ENCODE measurements at regions not wholly inside any gene's neighbourhood (a gene's known extent, or its start where the extent isn't known, plus 50 kb on each side); places are given as distances from the start of the nearest gene placed in this dataset.
A peak's percentile ranks its signal among the peaks of the same experiment; 100 is the strongest.

- no peak for DNase-seq
These were observed 776.3 kb downstream of the TUSC7 start for GRCh38 chr3:117485841-117486240.

GRCh38 chr3:117486719-117487716, 777.4 kb downstream of the TUSC7 start:
- no peak for DNase-seq

- DNase-seq = no peak
These were observed 779.4 kb downstream of the TUSC7 start for GRCh38 chr3:117488983-117489382.

- no peak for DNase-seq
These were observed 780.1 kb downstream of the TUSC7 start for GRCh38 chr3:117489663-117490079.

- DNase-seq = no peak
These were observed 781.1 kb downstream of the TUSC7 start for GRCh38 chr3:117490716-117491115.

DNA sequence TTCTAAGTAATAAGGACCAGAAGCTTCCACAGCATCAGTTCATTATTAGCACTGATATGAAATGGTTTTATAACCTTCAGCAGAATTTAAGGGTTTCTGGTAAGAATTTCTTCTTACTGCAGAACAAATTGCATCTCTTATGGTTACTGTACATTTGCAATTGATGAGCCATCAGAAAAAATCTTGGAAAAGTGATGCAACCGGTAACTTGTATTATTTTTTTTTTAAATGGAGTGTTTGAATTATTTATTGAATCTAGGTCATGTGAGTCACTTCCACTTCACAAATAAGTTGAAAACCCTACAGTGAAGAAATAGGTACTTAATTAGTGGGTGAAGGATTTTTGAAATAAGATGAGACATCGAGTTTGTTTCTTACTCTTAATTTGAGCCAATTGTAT, 786.0 kb downstream of the TUSC7 start:
- DNase-seq = no peak

DNA sequence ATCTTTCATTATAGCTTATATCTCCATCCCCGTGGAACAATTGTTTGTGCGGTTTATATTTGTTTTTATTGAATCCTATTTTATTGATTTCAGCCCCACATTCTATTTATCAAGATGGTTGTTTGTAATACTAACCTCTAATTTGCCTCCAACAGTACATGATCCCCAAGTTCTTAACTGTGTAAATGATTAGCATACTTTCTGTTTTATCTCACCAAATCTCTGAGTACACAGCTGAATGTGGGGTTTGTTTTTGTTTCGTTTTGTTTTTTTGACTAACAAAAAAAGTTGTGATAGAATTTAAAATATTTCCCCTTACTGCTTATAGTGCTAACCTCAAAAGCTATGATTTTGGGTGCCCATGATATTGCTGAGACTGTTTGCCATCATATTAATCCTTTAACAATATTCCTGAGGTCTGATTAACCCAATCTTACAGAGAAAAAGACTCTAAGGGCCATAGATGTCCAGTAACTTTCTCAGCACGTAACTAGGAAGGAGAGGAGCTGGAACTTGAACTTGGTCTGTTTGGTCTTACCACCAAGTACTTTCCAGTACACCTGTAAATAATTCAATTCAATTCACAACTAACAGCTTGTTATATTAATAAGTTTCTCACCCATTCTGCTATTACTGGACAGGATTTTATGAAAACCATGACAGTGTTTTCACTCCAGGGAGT, 789.8 kb downstream of the TUSC7 start:
- DNase-seq = no peak

DNA sequence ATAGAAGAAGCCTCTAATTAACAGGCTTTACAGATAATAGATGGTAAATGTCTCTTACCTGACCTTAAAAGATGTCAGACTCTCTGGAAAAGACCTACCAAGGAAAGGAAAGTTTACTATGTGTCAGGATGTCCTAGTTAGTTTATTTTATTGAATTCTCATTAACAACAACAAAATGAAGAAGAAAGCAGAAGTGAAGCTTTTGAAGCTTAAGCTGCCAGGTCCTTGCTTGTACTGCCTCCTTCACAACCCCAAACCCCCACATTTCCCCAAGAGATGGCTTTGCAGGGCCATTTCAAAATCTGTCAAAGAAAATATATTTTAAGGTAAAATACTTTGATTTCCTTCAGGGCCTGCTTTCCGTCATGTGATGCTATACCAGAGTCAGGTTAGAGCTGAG, 798.4 kb downstream of the TUSC7 start:
- no peak for DNase-seq

DNA sequence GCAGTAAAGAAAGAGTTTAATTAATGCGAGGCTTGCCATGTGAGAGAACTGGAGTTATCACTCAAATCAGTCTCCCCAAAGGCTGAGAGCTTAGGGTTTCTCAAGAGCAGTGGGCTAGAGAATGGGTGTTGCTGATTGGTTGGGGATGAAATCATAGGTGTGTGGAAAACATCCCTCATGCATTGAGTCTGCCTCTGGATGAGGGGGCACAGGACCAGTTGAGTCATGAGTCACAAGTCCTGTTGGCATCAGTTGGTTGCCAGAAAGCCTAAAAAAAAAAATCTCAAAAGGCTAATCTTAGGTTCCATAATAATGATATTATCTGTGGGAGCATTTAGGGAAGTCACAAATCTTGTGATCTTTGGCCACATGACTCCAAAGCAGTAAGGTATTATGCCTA, 800.3 kb downstream of the TUSC7 start:
- no peak for DNase-seq

- DNase-seq = no peak
These were observed 800.8 kb downstream of the TUSC7 start for GRCh38 chr3:117510396-117510795.

GRCh38 chr3:117512975-117513374, 803.4 kb downstream of the TUSC7 start:
- DNase-seq = no peak

DNA sequence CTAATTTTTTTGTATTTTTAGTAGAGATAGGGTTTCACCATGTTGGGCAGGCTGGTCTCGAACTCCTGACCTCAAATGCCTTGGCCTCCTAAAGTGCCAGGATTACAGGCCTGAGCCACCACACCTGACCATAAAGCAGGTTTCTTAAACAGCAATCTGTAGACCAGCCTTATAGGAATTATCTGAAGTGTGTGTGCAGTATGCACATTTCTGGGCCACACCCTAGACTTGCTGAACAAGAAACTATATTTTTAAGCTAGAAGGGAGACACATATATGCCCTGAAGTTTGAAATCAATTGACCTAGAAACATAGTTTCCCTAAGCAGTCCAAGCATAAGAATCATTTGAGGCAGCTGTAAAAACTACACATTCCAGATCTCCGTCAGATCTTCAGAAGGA, 805.7 kb downstream of the TUSC7 start:
- DNase-seq = no peak

- no peak for DNase-seq
These were observed 808.8 kb downstream of the TUSC7 start for GRCh38 chr3:117518364-117518763.

- DNase-seq = no peak
These were observed 810.2 kb downstream of the TUSC7 start for GRCh38 chr3:117519776-117520175.

DNA sequence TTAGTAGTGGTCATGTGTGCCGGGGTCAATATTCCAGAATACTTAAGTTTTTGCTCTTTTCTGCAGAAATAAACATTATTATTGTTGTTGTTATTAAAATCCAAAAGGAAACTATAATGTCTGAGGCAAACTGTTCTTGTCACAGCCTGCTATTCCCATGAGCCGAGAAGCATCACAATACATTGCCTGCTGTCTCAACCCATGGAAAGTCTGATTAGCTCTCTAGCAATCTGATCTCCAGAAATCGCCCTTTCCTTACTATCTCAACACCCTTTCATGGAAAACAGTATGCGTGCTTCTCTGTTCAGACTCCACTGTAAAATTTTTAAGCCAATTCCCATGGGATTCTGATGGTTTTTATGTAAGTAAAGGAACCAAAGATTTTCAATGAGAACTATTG, 811.0 kb downstream of the TUSC7 start:
- no peak for DNase-seq

- no peak for DNase-seq
These were observed 813.8 kb downstream of the TUSC7 start for GRCh38 chr3:117523418-117523817.

- DNase-seq = no peak
These were observed 815.3 kb downstream of the TUSC7 start for GRCh38 chr3:117524890-117525289.

GRCh38 chr3:117526470-117527079, 817.0 kb downstream of the TUSC7 start:
- DNase-seq = peak; percentile 33

DNA sequence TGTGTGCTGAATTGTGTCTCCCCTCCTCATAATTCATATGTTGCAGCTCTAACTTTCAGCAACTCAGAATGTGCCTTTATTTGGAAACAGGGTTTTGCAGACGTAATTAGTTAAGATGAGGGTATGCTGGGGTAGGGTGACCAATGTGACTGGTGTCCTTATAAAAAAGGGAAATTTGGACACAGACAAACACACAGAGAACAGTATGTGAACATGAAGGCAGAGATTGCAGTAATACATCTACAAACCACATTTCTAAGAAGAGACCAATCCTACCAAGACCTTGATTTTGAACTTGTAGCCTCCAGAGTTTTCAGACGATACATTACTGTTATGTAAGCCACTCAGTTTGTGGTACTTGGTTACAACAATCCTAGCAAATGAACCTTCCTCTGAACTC, 817.8 kb downstream of the TUSC7 start:
- no peak for DNase-seq

DNA sequence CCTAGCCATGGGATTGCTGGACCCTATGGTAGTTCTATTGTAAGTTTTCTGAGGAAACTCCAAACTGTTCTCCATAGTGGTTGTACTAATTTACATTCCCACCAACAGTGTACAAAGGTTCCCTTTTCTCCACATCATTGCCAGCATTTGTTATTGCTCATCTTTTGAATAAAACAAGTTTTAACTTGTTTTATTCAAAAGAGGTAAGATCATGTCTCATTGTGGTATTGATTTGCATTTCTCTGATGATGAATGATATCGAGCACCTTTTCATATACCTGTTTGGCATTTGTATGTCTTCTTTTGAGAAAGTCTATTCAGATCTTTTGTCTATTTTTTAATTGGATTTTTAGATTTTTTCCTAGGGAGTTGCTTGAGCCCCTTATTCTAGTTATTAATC, 819.1 kb downstream of the TUSC7 start:
- no peak for DNase-seq

DNA sequence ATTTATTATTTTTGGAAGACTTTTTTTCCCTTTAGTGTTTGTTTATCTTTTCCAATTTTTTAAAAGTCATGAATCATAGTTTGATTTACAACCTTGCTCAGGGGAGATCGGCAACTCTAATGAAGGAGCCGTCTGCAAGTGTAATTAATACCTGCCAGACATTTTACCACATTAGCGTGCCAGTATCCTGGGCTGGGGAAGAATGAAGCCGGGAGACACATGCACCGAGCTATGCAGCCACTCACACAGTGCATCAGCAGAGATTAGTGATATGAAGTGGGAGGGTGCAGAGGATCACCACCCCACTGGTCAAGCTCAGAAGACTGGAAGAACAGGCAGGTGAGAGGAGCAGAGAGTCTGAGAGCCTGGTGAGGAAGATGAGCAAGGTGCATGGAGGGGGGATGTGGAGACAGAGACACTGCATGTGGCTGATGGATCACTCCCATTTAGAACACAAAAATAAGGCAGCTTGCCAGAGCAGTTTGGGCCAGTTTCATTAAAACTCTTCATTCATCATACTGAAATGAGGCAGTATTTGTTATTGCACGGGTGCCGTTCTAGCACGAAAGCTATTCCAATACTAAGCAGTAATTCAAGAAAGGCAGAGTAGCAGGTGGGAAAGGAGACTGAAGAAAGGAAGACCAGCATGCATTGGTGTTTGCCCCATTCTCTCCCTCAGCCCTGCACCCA, 821.6 kb downstream of the TUSC7 start:
- no peak for DNase-seq

- DNase-seq = no peak
These were observed 822.7 kb downstream of the TUSC7 start for GRCh38 chr3:117532268-117532667.

DNA sequence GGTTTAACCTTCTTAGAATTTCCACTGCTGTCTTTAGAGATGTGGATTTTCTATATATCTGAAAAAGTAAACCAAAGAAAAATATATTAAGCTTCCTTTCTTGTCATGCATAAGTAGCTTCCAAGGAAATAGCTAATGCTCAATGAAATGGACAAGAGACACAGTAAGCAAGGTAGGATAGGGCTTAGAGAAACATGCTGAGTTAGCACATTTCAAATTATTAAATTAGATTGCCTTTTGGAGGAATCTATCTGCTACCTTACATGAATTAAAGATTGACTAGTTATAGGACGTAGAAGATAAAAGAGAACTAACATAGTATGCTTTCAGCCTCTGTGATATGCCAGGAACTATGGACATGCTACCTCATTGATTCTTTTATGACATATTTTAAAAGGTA, 824.6 kb downstream of the TUSC7 start:
- no peak for DNase-seq

All from amniotic stem cell (primary cell).